GM23248 (cell line): ENCODE measurements at regions not wholly inside any gene's neighbourhood (a gene's known extent, or its start where the extent isn't known, plus 50 kb on each side); places are given as distances from the start of the nearest gene placed in this dataset.

Experiments
- EZH2 ChIP-seq: fragments of 200-600 bp; sonication (generic); IDR thresholded peaks from 2 replicates; pipeline ENCODE4 v1.6.1; 2018; ENCODE audit warnings: antibody characterized with exemption, mild to moderate bottlenecking; ENCODE audit not compliant: insufficient read depth, poor library complexity, severe bottlenecking
- EZH2phosphoT487 ChIP-seq: fragments of 200-600 bp; sonication (generic); IDR thresholded peaks from 2 replicates; pipeline ENCODE4 v1.6.1; 2018; ENCODE audit warnings: antibody characterized with exemption, moderate library complexity, mild to moderate bottlenecking, low read depth; ENCODE audit not compliant: insufficient read depth

DNA sequence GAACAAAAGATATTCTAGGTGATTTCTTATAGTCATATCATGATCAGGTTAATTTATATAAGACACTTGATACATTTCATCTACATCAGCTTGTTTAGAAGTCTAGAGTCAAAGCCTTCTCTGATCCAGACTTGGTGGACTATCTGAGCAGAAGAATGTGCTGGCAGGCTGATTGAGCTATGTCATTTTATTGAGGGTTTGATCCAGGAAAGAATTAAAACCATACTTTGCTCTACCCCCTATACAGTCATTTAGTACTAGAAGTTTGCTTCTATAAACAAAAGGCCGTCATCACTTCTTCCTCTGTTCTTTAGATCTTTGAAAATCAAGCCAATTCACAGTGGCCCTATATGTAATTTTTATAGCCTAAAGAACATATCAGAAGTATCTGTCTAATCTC lies 173.1 kb upstream of the PITX2 start:
- TF ChIP-seq EZH2 (no peak), EZH2phosphoT487 (no peak)
